Thoracic aorta (tissue), 2 donors: ENCODE measurements at regions not wholly inside any gene's neighbourhood (a gene's known extent, or its start where the extent isn't known, plus 50 kb on each side); places are given as distances from the start of the nearest gene placed in this dataset.

Experiments
- ATAC-seq: fragments of 150-250 bp; one replicate; pipeline ENCODE4 v1.8.0; 2017; ENCODE audit warnings: low read depth; ENCODE audit not compliant: insufficient number of reproducible peaks, low FRiP score
- DNase-seq: peaks from one replicate; pipeline ENCODE4 v3.0.0-alpha.2; 2020; ENCODE audit warnings: low spot score
- H3K27ac ChIP-seq, 2 donors: fragments of 200-600 bp; sonication (generic); 1 replicate in 1 of 2; 2 replicates in 1 of 2; pipeline ENCODE4 v1.5.1; 2016; ENCODE audit warnings: mild to moderate bottlenecking in 2 of 2, moderate library complexity in 2 of 2
- H3K27me3 ChIP-seq: fragments of 200-600 bp; sonication (generic); replicated peaks from 2 replicates; pipeline ENCODE4 v1.6.0; 2016; ENCODE audit warnings: mild to moderate bottlenecking; ENCODE audit not compliant: insufficient read depth
- H3K36me3 ChIP-seq: fragments of 200-600 bp; sonication (generic); one replicate; pipeline ENCODE4 v1.5.1; 2016
- H3K4me1 ChIP-seq, 2 donors: fragments of 200-600 bp; sonication (generic); 1 replicate in 1 of 2; 2 replicates in 1 of 2; pipeline versions ENCODE4 v1.5.1 to v1.6.0; 2016; ENCODE audit warnings: low read depth in 2 of 2, mild to moderate bottlenecking in 1 of 2; ENCODE audit not compliant: control insufficient read depth in 1 of 2
- H3K4me3 ChIP-seq: fragments of 200-600 bp; sonication (generic); 2 replicates; pipeline ENCODE4 v1.5.1; 2016; ENCODE audit warnings: mild to moderate bottlenecking
- H3K9me3 ChIP-seq: fragments of 200-600 bp; sonication (generic); 2 replicates; pipeline ENCODE4 v1.5.1; 2016
- CTCF ChIP-seq: fragments of 200-600 bp; sonication (generic); IDR thresholded peaks from one replicate; pipeline ENCODE4 v1.5.1; 2019; ENCODE audit warnings: antibody characterized with exemption

DNA sequence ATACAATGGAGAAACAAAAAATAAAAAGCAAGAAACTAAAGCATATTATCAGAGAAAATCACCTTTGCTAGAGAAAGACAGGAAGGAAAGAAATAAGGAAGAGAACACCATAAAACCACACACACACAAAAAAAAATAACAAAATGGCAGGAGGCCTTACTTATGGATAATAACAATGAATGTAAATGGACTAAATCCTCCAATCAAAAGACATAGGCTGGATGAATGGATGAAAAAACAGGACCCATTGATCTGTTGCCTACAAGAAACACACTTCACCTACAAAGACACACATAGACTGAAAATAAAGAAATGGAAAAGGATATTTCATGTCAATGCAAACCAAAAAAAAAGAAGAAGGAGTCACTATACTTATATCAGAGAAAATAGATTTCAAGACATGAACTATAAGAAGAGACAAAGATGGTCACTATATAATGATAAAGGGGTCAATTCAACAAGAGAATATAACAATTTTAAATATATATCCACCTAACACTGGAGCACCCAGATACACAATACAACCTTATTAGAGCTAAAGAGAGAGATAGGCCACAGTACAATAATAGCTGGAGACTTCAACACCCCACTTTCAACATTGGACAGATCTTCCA is 693.6 kb downstream of the HACE1 start:
- H3K4me1 ChIP-seq: no peaks in the 10 kb centered on the region
- H3K27me3 ChIP-seq: no peaks in the 10 kb centered on the region
- TF ChIP-seq CTCF: no peak
- DNase-seq: no peak
- no peak for ATAC-seq
- H3K27ac ChIP-seq: no peak overlapping the region
- H3K36me3 ChIP-seq: no peaks in the 10 kb centered on the region
- no peak overlapping the region for H3K4me3 ChIP-seq
- peaks cover 12% of the 10 kb centered on the region for H3K9me3 ChIP-seq

GRCh38 chr6:104162036-104162669 is 697.6 kb downstream of the HACE1 start:
- Histone ChIP-seq H3K27me3 (no peaks in the 10 kb centered on the region), H3K4me1 (no peaks in the 10 kb centered on the region), H3K36me3 (no peaks in the 10 kb centered on the region), H3K9me3 (peaks cover 12% of the 10 kb centered on the region), H3K4me3 (no peak overlapping the region), H3K27ac (no peak overlapping the region)
- DNase-seq (no peak), ATAC-seq (no peak)
- TF ChIP-seq CTCF: no peak

DNA sequence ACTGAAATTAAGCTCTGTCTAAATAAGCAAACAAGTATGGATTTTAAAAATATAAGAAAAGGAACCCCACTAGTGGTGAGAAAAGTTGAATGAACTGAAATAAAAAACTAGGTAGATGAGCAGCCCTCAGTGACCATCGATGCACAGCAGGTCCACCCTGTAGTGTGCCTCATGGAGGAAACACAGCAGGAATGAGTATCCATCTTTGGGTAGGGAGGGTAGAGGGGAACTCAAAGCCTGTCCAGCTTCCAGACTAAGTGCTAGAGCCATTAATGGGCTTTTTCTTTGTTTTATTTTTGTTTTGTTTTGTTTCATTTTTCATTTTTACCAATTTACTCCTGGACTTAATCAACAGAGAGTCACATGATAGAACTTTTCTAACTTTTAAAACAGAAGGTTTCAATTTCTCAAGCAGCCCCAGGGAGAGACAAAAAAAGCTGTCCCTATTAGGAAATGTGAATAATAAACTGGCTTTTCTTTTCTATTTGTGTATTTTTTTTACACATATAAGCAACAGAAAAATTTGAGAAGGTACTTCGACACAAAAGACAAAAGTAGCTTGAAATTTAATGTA is 700.6 kb downstream of the HACE1 start:
- DNase-seq (no peak), ATAC-seq (no peak)
- Histone ChIP-seq H3K27me3 (no peaks in the 10 kb centered on the region), H3K4me3 (no peak overlapping the region), H3K36me3 (no peaks in the 10 kb centered on the region), H3K9me3 (no peaks in the 10 kb centered on the region), H3K4me1 (no peaks in the 10 kb centered on the region), H3K27ac (no peak overlapping the region)
- TF ChIP-seq CTCF: no peak

GRCh38 chr6:104143757-104144156 is 716.0 kb downstream of the HACE1 start:
- Histone ChIP-seq H3K9me3 (no peaks in the 10 kb centered on the region), H3K36me3 (no peaks in the 10 kb centered on the region), H3K27me3 (no peaks in the 10 kb centered on the region), H3K4me1 (no peaks in the 10 kb centered on the region), H3K4me3 (no peak overlapping the region), H3K27ac (no peak overlapping the region)
- DNase-seq: no peak
- no peak for ATAC-seq
- TF ChIP-seq CTCF: no peak

DNA sequence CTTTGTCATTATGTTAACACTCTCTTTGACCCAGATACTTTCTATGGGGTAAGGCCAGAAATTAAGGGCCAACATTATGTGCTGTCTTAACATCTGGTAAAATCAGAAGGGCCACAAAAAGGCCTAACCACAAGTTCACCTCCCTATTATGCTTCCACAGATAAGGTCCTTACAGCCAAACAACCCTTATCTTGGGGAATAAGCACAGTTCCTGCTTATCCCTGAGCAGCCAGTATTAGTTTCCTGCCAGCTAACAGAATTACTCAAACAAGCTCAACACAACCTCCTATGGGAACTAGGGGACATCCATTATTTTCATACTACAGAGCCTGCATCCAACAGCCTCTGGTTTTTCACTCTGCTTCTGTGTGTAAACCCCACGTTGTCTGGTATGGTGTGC is 724.8 kb downstream of the HACE1 start:
- H3K9me3 ChIP-seq: no peaks in the 10 kb centered on the region
- H3K27ac ChIP-seq: no peak overlapping the region
- no peaks in the 10 kb centered on the region for H3K27me3 ChIP-seq
- H3K4me1 ChIP-seq: no peaks in the 10 kb centered on the region
- TF ChIP-seq CTCF: no peak
- H3K36me3 ChIP-seq: no peaks in the 10 kb centered on the region
- no peak for DNase-seq
- ATAC-seq: no peak
- H3K4me3 ChIP-seq: no peak overlapping the region
